ENCODE measurements at regions not wholly inside any gene's neighbourhood (a gene's known extent, or its start where the extent isn't known, plus 50 kb on each side); places are given as distances from the start of the nearest gene placed in this dataset.

DNA sequence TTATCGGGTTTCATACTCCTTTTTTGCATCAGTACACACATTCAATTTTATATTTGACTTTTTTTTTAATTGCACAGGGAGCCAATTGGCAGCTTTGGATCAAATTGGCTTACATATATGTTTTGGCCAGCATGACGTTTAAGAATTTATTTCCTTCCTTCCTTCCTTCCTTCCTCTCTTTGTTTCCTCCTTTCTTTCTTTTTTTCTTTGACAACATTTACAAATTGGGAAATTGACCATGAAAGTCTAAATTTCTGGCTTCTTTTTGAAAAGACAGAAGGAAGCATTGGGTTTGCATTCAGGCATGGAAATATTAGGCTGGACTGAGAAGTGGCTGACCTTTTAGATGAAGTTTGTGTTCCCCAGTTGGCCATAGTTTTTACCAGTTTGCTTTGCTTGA is 103.4 kb upstream of the IGSF10 start (continued):
- TF ChIP-seq JUN (CRISPR knock-in tag; IDR thresholded peaks at IDR 0.05) (no peak), SKI (IDR thresholded peaks at IDR 0.05; ENCODE audit: partially characterized antibody) (no peak), ZNF160 (CRISPR knock-in tag; IDR thresholded peaks at IDR 0.05) (no peak), NPAS2 (CRISPR knock-in tag; IDR thresholded peaks at IDR 0.05; ENCODE audit: borderline replicate concordance) (no peak), MIER2 (CRISPR knock-in tag; IDR thresholded peaks at IDR 0.05) (no peak), THAP11 (CRISPR knock-in tag; IDR thresholded peaks at IDR 0.05) (no peak), BHLHE40 (IDR thresholded peaks at IDR 0.05; ENCODE audit: low read length) (no peak)

GRCh38 chr3:151563305-151563704 is 102.4 kb upstream of the IGSF10 start:
- ChIA-PET CTCF (ENCODE audit: low intra/inter-chr PET ratio, low total read pairs) (no interaction called here), POLR2A (no interaction called here)
- BruUV-seq (replicated peaks), result no TSS peak
- intact Hi-C loops (cut with micrococcal nuclease; ENCODE audit: unreplicated experiment) (no loop called here), in situ Hi-C loops (cut with HindIII; ENCODE audit: extremely low pct_ligation_motif_present, low pct_unique_long_range_greater_than_20kb) (no loop called here)
- DNase-seq (ENCODE audit: low spot score) (no peak), FAIRE-seq (no peak), ATAC-seq (no peak)
- Histone ChIP-seq H3K79me2 (ENCODE audit: insufficient read depth, low read length) (no peaks in the 10 kb centered on the region), H3K27ac (ENCODE audit: extremely low read length, insufficient read depth, low read length) (no peak overlapping the region), H3K9me3 (ENCODE audit: low read length) (no peaks in the 10 kb centered on the region), H3K9ac (ENCODE audit: insufficient read depth, low read depth, low read length) (no peak overlapping the region), H4K20me1 (ENCODE audit: insufficient read depth, low read length) (no peaks in the 10 kb centered on the region), H3K27me3 (ENCODE audit: control insufficient read depth in 1 of 2, insufficient read depth in 2 of 2, low read length in 2 of 2) (no peaks in the 10 kb centered on the region), H3K4me2 (ENCODE audit: low read depth, low read length) (no peak overlapping the region), H3K4me1 (ENCODE audit: insufficient read depth, low read length) (no peaks in the 10 kb centered on the region), H2AFZ (ENCODE audit: low read length) (no peak overlapping the region), H3K36me3 (replicated peaks in 1 of 2; ENCODE audit: control insufficient read depth in 1 of 2, insufficient read depth in 2 of 2, low read length in 2 of 2) (no peaks in the 10 kb centered on the region), H3K4me3 (replicated peaks in 1 of 3; ENCODE audit: insufficient read depth in 1 of 3, low read depth in 2 of 3, low read length in 3 of 3) (no peak overlapping the region)
- WGBS (ENCODE audit: low lambda C conversion rate), result 1% methylated on average over 2 of the region's 2 CpGs
- no peak for TF ChIP-seq ZFX (CRISPR knock-in tag; IDR thresholded peaks at IDR 0.05; ENCODE audit: low read depth)
- TF ChIP-seq ZNF782 (CRISPR knock-in tag; IDR thresholded peaks at IDR 0.05; ENCODE audit: borderline replicate concordance), result no peak
- no peak for TF ChIP-seq FOXK1 (CRISPR knock-in tag; IDR thresholded peaks at IDR 0.05; ENCODE audit: borderline replicate concordance, low read depth)
- no peak for TF ChIP-seq ZNF709 (CRISPR knock-in tag; IDR thresholded peaks at IDR 0.05)
- no peak for TF ChIP-seq YEATS4 (CRISPR knock-in tag; IDR thresholded peaks at IDR 0.05; ENCODE audit: borderline replicate concordance)
- TF ChIP-seq ARHGAP35 (CRISPR knock-in tag; IDR thresholded peaks at IDR 0.05; ENCODE audit: borderline replicate concordance), result no peak
- no peak for TF ChIP-seq FOXC1 (CRISPR knock-in tag; IDR thresholded peaks at IDR 0.05; ENCODE audit: borderline replicate concordance)
- TF ChIP-seq ONECUT2 (CRISPR knock-in tag; IDR thresholded peaks at IDR 0.05), result no peak
- TF ChIP-seq MXI1 (IDR thresholded peaks at IDR 0.05; ENCODE audit: borderline replicate concordance, low read depth, low read length), result no peak
- TF ChIP-seq CEBPB (IDR thresholded peaks at IDR 0.05; ENCODE audit: borderline replicate concordance, low read depth, low read length), result no peak

All from HepG2 (cell line).